WTC11 (cell line): ENCODE measurements at regions not wholly inside any gene's neighbourhood (a gene's known extent, or its start where the extent isn't known, plus 50 kb on each side); places are given as distances from the start of the nearest gene placed in this dataset.

Experiments used
- ATAC-seq: fragments of 200-7000 bp; cut with Tn5 transposase; 2 replicates; pipeline ENCODE4 v1.10.0; 2021; ENCODE audit warnings: mild to moderate bottlenecking, moderate library complexity
- CTCF ChIA-PET: fragments of 300-600 bp; sonication (Branson Sonifier 250); formaldehyde crosslinking; loops from one replicate; lab custom pipeline; 2021; ENCODE audit warnings: antibody characterized with exemption; lab: Charles Lee
- POLR2A ChIA-PET: fragments of 350-600 bp; sonication (Branson Sonifier 250); formaldehyde crosslinking; loops from one replicate; lab custom pipeline; 2021; ENCODE audit warnings: antibody characterized with exemption; lab: Charles Lee
- DNase-seq: peaks from one replicate; pipeline ENCODE4 v3.0.0; 2021; ENCODE audit warnings: low spot score
- H3K27ac Mint-ChIP-seq: 2 replicates; pipeline ENCODE4 v1.8.0; 2021; ENCODE audit warnings: mixed read lengths
- H3K27me3 Mint-ChIP-seq: 2 replicates; pipeline ENCODE4 v1.8.0; 2021; ENCODE audit warnings: low read depth, mild to moderate bottlenecking, moderate library complexity, mixed read lengths
- H3K36me3 Mint-ChIP-seq: 2 replicates; pipeline ENCODE4 v1.8.0; 2021; ENCODE audit warnings: mixed read lengths
- H3K4me1 Mint-ChIP-seq: 2 replicates; pipeline ENCODE4 v1.8.0; 2022; ENCODE audit warnings: mixed read lengths
- H3K4me3 Mint-ChIP-seq: 2 replicates; pipeline ENCODE4 v1.8.0; 2021; ENCODE audit warnings: mild to moderate bottlenecking, moderate library complexity, mixed read lengths
- H3K9me3 Mint-ChIP-seq: 2 replicates; pipeline ENCODE4 v1.8.0; 2021; ENCODE audit warnings: mixed read lengths
- ATF1 ChIP-seq: sonication (generic); formaldehyde crosslinking; IDR thresholded peaks from 2 replicates; pipeline ENCODE4 v1.8.1; 2023; ENCODE audit warnings: mild to moderate bottlenecking, moderate library complexity, missing genetic modification reagents
- ERG ChIP-seq: fragments of 250-450 bp; sonication (Bioruptor Pico); IDR thresholded peaks from 2 replicates; pipeline ENCODE4 v1.8.0; 2021; ENCODE audit warnings: mild to moderate bottlenecking
- IRF2 ChIP-seq: sonication (generic); formaldehyde crosslinking; IDR thresholded peaks from 2 replicates; pipeline ENCODE4 v1.8.0; 2022; ENCODE audit warnings: low read depth, missing genetic modification reagents, borderline replicate concordance
- NFATC4 ChIP-seq: fragments of 250-450 bp; sonication (Bioruptor Pico); IDR thresholded peaks from 2 replicates; pipeline ENCODE4 v1.9.0; 2021; ENCODE audit warnings: mild to moderate bottlenecking
- RELA ChIP-seq: sonication (generic); formaldehyde crosslinking; IDR thresholded peaks from 2 replicates; pipeline ENCODE4 v1.8.1; 2022; ENCODE audit warnings: missing genetic modification reagents, mild to moderate bottlenecking, borderline replicate concordance
- RORB ChIP-seq: fragments of 250-450 bp; sonication (Bioruptor Pico); IDR thresholded peaks from 2 replicates; pipeline ENCODE4 v1.9.0; 2021; ENCODE audit warnings: mild to moderate bottlenecking
- SP1 ChIP-seq: sonication (generic); formaldehyde crosslinking; conservative IDR thresholded peaks from 2 replicates; pipeline ENCODE4 v1.8.1; 2022; ENCODE audit warnings: missing genetic modification reagents
- ZNF121 ChIP-seq: sonication (generic); formaldehyde crosslinking; IDR thresholded peaks from 2 replicates; pipeline ENCODE4 v1.8.0; 2023; ENCODE audit warnings: missing genetic modification reagents
- ZNF138 ChIP-seq: sonication (generic); formaldehyde crosslinking; conservative IDR thresholded peaks from 2 replicates; pipeline ENCODE4 v1.8.1; 2022; ENCODE audit warnings: mild to moderate bottlenecking, moderate library complexity, missing genetic modification reagents
- ZNF317 ChIP-seq: sonication (generic); formaldehyde crosslinking; IDR thresholded peaks from 2 replicates; pipeline ENCODE4 v1.8.1; 2023; ENCODE audit warnings: low read depth, mild to moderate bottlenecking, moderate library complexity, missing genetic modification reagents, borderline replicate concordance
- ZNF416 ChIP-seq: fragments of 250-450 bp; sonication (Bioruptor Pico); IDR thresholded peaks from 2 replicates; pipeline ENCODE4 v1.9.0; 2021; ENCODE audit warnings: mild to moderate bottlenecking, inconsistent platforms
- ZNF423 ChIP-seq: fragments of 250-450 bp; sonication (Bioruptor Pico); IDR thresholded peaks from 2 replicates; pipeline ENCODE4 v2.1.2; 2022; ENCODE audit warnings: mild to moderate bottlenecking, moderate library complexity
- ZNF532 ChIP-seq: fragments of 250-450 bp; sonication (Bioruptor Pico); IDR thresholded peaks from 2 replicates; pipeline ENCODE4 v1.9.0; 2021; ENCODE audit warnings: mild to moderate bottlenecking, borderline replicate concordance
- ZNF671 ChIP-seq: fragments of 250-450 bp; sonication (Bioruptor Pico); IDR thresholded peaks from 2 replicates; pipeline ENCODE4 v1.8.0; 2021; ENCODE audit warnings: mild to moderate bottlenecking

- TF ChIP-seq RELA = no peak
- TF ChIP-seq IRF2 (CRISPR knock-in tag) = no peak
- no peak for TF ChIP-seq ERG (CRISPR knock-in tag)
- TF ChIP-seq ZNF121 (CRISPR knock-in tag) = no peak
- Mint-ChIP-seq H3K27ac (no peak overlapping the region), H3K4me1 (peaks cover 3% of the 10 kb centered on the region; the same call in 1 of the 2 replicates), H3K4me3 (no peak overlapping the region), H3K27me3 (no peaks in the 10 kb centered on the region), H3K36me3 (no peaks in the 10 kb centered on the region), H3K9me3 (peaks cover 20% of the 10 kb centered on the region)
- POLR2A ChIA-PET = no interaction called here
- CTCF ChIA-PET = no interaction called here
- DNase-seq = no peak
- ATAC-seq = no peak
Observed at GRCh38 chr9:108631496-108632285, 224.1 kb downstream of the ACTL7B start.

GRCh38 chr9:108628316-108628715 lies 227.5 kb downstream of the ACTL7B start:
- no peaks in the 10 kb centered on the region; the same call in 1 of the 2 replicates for H3K27me3 Mint-ChIP-seq
- CTCF ChIA-PET = no interaction called here
- H3K36me3 Mint-ChIP-seq = no peaks in the 10 kb centered on the region
- POLR2A ChIA-PET = no interaction called here
- peaks cover 20% of the 10 kb centered on the region for H3K9me3 Mint-ChIP-seq
- TF ChIP-seq ZNF138 (CRISPR knock-in tag) = no peak
- TF ChIP-seq ZNF532 = no peak
- TF ChIP-seq NFATC4 (CRISPR knock-in tag) = no peak
- TF ChIP-seq ZNF671 (CRISPR knock-in tag) = no peak
- no peak for TF ChIP-seq ZNF317 (CRISPR knock-in tag)
- no peak for TF ChIP-seq RORB
- no peak for TF ChIP-seq ZNF416
- TF ChIP-seq, all 79 proteins: peak for 0
- Mint-ChIP-seq H3K4me1 (no peaks in the 10 kb centered on the region), H3K4me3 (no peak overlapping the region), H3K27ac (no peak overlapping the region)
- DNase-seq (no peak), ATAC-seq (no peak)

GRCh38 chr9:108626743-108627142 lies 229.0 kb downstream of the ACTL7B start:
- no peaks in the 10 kb centered on the region for H3K36me3 Mint-ChIP-seq
- ATAC-seq = no peak
- no peaks in the 10 kb centered on the region; the same call in 1 of the 2 replicates for H3K27me3 Mint-ChIP-seq
- no peak for DNase-seq
- no peak overlapping the region for H3K4me3 Mint-ChIP-seq
- ChIA-PET POLR2A (no interaction called here), CTCF (interaction anchor here (0.6 kb wide), 1 partner anchor 91 kb away, joined by 3 read pairs; no protein-coding TSS in a partner anchor)
- peaks cover 20% of the 10 kb centered on the region for H3K9me3 Mint-ChIP-seq
- TF ChIP-seq SP1 (CRISPR knock-in tag) (no peak), ZNF423 (CRISPR knock-in tag) (no peak), ATF1 (CRISPR knock-in tag) (no peak)
- H3K27ac Mint-ChIP-seq = no peak overlapping the region
- H3K4me1 Mint-ChIP-seq = no peaks in the 10 kb centered on the region
